ENCODE measurements at regions not wholly inside any gene's neighbourhood (a gene's known extent, or its start where the extent isn't known, plus 50 kb on each side); places are given as distances from the start of the nearest gene placed in this dataset.

DNA sequence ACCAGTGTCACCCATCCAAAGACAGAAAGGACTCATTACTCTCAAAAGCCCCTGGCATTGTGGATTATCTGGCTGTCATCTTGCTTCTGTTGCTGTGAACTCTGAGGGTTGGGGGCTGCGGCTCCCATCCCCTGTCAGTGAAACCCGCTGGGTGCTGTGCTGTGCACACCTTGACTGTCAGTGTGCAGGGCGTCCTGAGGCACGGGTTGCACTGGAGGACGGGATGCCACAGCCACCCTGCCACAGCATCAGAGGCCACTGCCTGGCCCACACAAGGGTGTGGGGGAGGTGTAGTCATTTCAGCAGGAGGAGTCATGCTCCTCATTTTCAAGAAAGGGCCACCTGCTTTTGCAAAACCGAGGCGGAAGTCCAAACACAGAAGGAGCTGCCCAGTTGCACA is 245.8 kb downstream of the GLRX3 start:
- TF ChIP-seq SIN3A (IDR thresholded peaks at IDR 0.05; ENCODE audit: borderline replicate concordance, insufficient read depth, low read depth, low read length), result no peak
- Histone ChIP-seq H3K4me3 (ENCODE audit: low read depth in 2 of 2, low read length in 2 of 2) (no peak overlapping the region), H3K4me1 (ENCODE audit: control insufficient read depth, insufficient read depth, low read length) (no peaks in the 10 kb centered on the region), H3K27me3 (ENCODE audit: control insufficient read depth, insufficient read depth, low read length) (no peaks in the 10 kb centered on the region), H3K36me3 (ENCODE audit: control insufficient read depth, insufficient read depth, low read length) (no peaks in the 10 kb centered on the region), H3K9me3 (ENCODE audit: control insufficient read depth, insufficient read depth, low read depth, low read length) (peaks cover 3% of the 10 kb centered on the region; the same call in 1 of the 2 replicates), H3K27ac (ENCODE audit: low read length) (no peak overlapping the region)
- DNase-seq (ENCODE audit: low read depth, low spot score) (no peak), ATAC-seq (no peak)
- in situ Hi-C loops (cut with HindIII; ENCODE audit: low pct_unique_long_range_greater_than_20kb, low sequenced_read_pairs) (no loop called here), intact Hi-C loops (cut with micrococcal nuclease; ENCODE audit: unreplicated experiment) (no loop called here)
- POLR2A ChIA-PET, result no interaction called here
- CTCF ChIA-PET, result no interaction called here
- BruUV-seq (replicated peaks), result no TSS peak

DNA sequence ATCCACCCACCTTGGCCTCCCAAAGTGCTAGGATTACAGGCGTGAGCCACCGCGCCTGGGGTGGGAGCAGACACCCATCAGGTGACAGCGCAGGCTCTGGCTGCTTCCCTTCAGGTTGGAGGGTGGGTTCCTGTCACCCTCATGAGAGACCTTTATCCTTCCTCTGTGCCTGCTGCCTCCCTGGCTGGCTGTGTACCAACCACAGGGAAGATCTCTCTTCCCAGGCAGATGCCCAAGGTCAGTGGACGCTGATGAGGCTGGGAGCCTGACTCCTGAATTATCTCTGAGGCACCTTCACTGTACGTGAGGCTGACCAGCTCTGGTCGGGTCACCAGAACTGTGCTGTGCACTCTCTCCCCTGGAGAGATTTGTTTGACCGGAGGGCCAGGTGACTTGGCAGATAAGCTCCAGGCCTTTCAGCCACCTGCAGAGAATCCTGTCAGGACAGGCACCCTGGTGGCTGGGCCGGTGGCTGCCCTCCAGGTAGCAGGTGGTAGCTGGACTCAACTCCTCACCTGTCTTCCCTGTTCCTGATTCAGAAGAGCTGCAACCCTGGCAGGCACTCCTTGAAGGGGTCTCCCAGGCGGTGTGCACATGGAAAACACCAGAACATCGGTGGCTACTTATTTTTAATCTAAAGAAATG is 251.9 kb downstream of the GLRX3 start:
- ChIA-PET POLR2A (no interaction called here), CTCF (no interaction called here)
- H3K9me3 ChIP-seq (ENCODE audit: control insufficient read depth, insufficient read depth, low read depth, low read length), result peaks cover 3% of the 10 kb centered on the region; the same call in 1 of the 2 replicates
- TF ChIP-seq CTCF (IDR thresholded peaks at IDR 0.05) (no peak), SIN3A (IDR thresholded peaks at IDR 0.05; ENCODE audit: borderline replicate concordance, insufficient read depth, low read depth, low read length) (no peak), TCF7L2 (IDR thresholded peaks at IDR 0.05; ENCODE audit: low read depth, low read length) (no peak), REST (IDR thresholded peaks at IDR 0.05; ENCODE audit: insufficient read depth in 1 of 2, low read depth in 2 of 2, low read length in 1 of 2) (no peak), POLR2AphosphoS5 (IDR thresholded peaks at IDR 0.05; ENCODE audit: low read depth, low read length) (no peak)
- intact Hi-C loops (cut with micrococcal nuclease; ENCODE audit: unreplicated experiment), result no loop called here
- no peak overlapping the region for H3K27ac ChIP-seq (ENCODE audit: low read length)
- no peak overlapping the region for H3K4me3 ChIP-seq (ENCODE audit: low read depth in 2 of 2, low read length in 2 of 2)
- no peaks in the 10 kb centered on the region for H3K4me1 ChIP-seq (ENCODE audit: control insufficient read depth, insufficient read depth, low read length)
- H3K27me3 ChIP-seq (ENCODE audit: control insufficient read depth, insufficient read depth, low read length), result peaks cover 4% of the 10 kb centered on the region; the same call in 1 of the 2 replicates
- no peaks in the 10 kb centered on the region for H3K36me3 ChIP-seq (ENCODE audit: control insufficient read depth, insufficient read depth, low read length)
- ATAC-seq (no peak), DNase-seq (ENCODE audit: low read depth, low spot score) (no peak)
- in situ Hi-C loops (cut with HindIII; ENCODE audit: low pct_unique_long_range_greater_than_20kb, low sequenced_read_pairs), result no loop called here
- BruUV-seq (replicated peaks), result no TSS peak

GRCh38 chr10:130388746-130389145 is 252.6 kb downstream of the GLRX3 start:
- BruUV-seq (replicated peaks), result no TSS peak
- intact Hi-C loops (cut with micrococcal nuclease; ENCODE audit: unreplicated experiment) (no loop called here), in situ Hi-C loops (cut with HindIII; ENCODE audit: low pct_unique_long_range_greater_than_20kb, low sequenced_read_pairs) (no loop called here)
- ChIA-PET POLR2A (no interaction called here), CTCF (no interaction called here)
- Histone ChIP-seq H3K4me3 (ENCODE audit: low read depth in 2 of 2, low read length in 2 of 2) (no peak overlapping the region), H3K27ac (ENCODE audit: low read length) (no peak overlapping the region), H3K36me3 (ENCODE audit: control insufficient read depth, insufficient read depth, low read length) (no peaks in the 10 kb centered on the region), H3K4me1 (ENCODE audit: control insufficient read depth, insufficient read depth, low read length) (no peaks in the 10 kb centered on the region), H3K9me3 (ENCODE audit: control insufficient read depth, insufficient read depth, low read depth, low read length) (no peaks in the 10 kb centered on the region), H3K27me3 (ENCODE audit: control insufficient read depth, insufficient read depth, low read length) (peaks cover 4% of the 10 kb centered on the region; the same call in 1 of the 2 replicates)
- ATAC-seq (no peak), DNase-seq (ENCODE audit: low read depth, low spot score) (no peak)
- no peak for TF ChIP-seq SIN3A (IDR thresholded peaks at IDR 0.05; ENCODE audit: borderline replicate concordance, insufficient read depth, low read depth, low read length)
- TF ChIP-seq POLR2AphosphoS5 (IDR thresholded peaks at IDR 0.05; ENCODE audit: low read depth, low read length), result no peak
- TF ChIP-seq CTCF (IDR thresholded peaks at IDR 0.05), result no peak
- TF ChIP-seq TCF7L2 (IDR thresholded peaks at IDR 0.05; ENCODE audit: low read depth, low read length), result no peak
- no peak for TF ChIP-seq REST (IDR thresholded peaks at IDR 0.05; ENCODE audit: insufficient read depth in 1 of 2, low read depth in 2 of 2, low read length in 1 of 2)
